Ishikawa (cell line): ENCODE measurements at regions not wholly inside any gene's neighbourhood (a gene's known extent, or its start where the extent isn't known, plus 50 kb on each side); places are given as distances from the start of the nearest gene placed in this dataset.

Experiments used
- CEBPB ChIP-seq: IDR thresholded peaks from 2 replicates; pipeline ENCODE4 v1.6.1; 2012
- CREB1 ChIP-seq: IDR thresholded peaks from 2 replicates; pipeline ENCODE4 v1.6.1; 2012; ENCODE audit warnings: low read depth
- EGR1 ChIP-seq: IDR thresholded peaks from 2 replicates; pipeline ENCODE4 v1.6.1; 2012
- EP300 ChIP-seq: IDR thresholded peaks from 2 replicates; pipeline ENCODE4 v1.6.1; 2012; ENCODE audit warnings: borderline replicate concordance
- FOXM1 ChIP-seq: IDR thresholded peaks from 2 replicates; pipeline ENCODE4 v1.6.1; 2012; ENCODE audit warnings: low read depth, borderline replicate concordance
- MAX ChIP-seq: IDR thresholded peaks from 2 replicates; pipeline ENCODE4 v1.6.1; 2012
- NFIC ChIP-seq: IDR thresholded peaks from 2 replicates; pipeline ENCODE4 v1.6.1; 2012
- RAD21 ChIP-seq: IDR thresholded peaks from 2 replicates; pipeline ENCODE4 v1.6.1; 2012; ENCODE audit warnings: low read depth
- TAF1 ChIP-seq: IDR thresholded peaks from 2 replicates; pipeline ENCODE4 v1.6.1; 2012; ENCODE audit warnings: low read depth, mild to moderate bottlenecking
- TCF12 ChIP-seq: IDR thresholded peaks from 2 replicates; pipeline ENCODE4 v1.6.1; 2012; ENCODE audit warnings: low read depth
- TEAD4 ChIP-seq: IDR thresholded peaks from 2 replicates; pipeline ENCODE4 v1.6.1; 2012
- YY1 ChIP-seq: IDR thresholded peaks from 2 replicates; pipeline ENCODE4 v1.6.1; 2012; ENCODE audit warnings: low read depth
- ZBTB7A ChIP-seq: IDR thresholded peaks from 2 replicates; pipeline ENCODE4 v1.6.1; 2012; ENCODE audit warnings: low read depth
- TF ChIP-seq, protein P1 (sequence below): IDR thresholded peaks from 2 replicates; pipeline ENCODE4 v1.6.1; 2012
- TF ChIP-seq, protein P2 (sequence below): IDR thresholded peaks from 2 replicates; pipeline ENCODE4 v1.6.1; 2012; ENCODE audit warnings: low read depth, mild to moderate bottlenecking

DNA sequence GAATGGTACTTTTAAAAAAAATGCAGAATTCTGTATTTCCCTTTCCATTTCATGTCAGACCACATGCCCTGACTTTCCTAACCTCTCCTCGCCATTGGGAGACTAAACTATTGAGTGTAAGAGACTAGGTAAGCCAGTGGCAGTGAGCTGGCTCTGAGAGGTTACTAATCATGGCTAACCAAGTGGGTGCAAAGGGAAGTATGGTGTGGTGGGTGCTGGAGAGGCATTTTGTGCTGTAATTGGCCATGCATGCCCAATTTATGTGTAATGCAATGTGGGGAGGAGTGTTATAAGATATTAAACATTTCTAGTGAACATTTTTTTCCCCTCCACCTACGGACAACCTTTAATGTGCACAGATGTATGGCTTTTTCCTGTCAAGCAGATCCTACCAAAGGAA, 190.1 kb downstream of the LMO4 start:
- TF ChIP-seq, protein P1, sequence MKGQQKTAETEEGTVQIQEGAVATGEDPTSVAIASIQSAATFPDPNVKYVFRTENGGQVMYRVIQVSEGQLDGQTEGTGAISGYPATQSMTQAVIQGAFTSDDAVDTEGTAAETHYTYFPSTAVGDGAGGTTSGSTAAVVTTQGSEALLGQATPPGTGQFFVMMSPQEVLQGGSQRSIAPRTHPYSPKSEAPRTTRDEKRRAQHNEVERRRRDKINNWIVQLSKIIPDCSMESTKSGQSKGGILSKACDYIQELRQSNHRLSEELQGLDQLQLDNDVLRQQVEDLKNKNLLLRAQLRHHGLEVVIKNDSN, result no peak
- TF ChIP-seq MAX (no peak), EGR1 (no peak)

DNA sequence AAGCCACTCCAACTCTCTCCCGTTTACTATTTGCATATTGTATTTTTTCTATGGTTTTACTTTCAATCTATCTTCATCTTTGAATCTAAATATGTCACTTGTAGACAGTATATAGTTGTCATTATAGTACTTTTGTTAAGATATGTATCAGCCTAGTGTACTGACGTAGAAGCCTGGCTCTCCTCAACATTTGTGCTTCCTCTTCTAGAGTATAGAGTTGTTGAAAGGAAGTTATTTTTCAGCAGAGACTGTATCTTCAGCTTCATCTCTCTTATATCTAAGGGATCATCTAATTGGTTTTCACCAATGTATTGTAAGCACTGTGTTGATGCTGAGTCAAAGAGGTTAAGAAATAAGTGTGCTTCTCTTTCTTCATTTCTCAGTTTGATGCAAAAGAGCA, 192.8 kb downstream of the LMO4 start:
- TF ChIP-seq NFIC (no peak), TEAD4 (no peak), ZBTB7A (no peak), EGR1 (no peak), EP300 (no peak), RAD21 (no peak), FOXM1 (no peak), CEBPB (no peak), CREB1 (no peak)
- TF ChIP-seq, protein P1, result no peak
- TF ChIP-seq, protein P2, sequence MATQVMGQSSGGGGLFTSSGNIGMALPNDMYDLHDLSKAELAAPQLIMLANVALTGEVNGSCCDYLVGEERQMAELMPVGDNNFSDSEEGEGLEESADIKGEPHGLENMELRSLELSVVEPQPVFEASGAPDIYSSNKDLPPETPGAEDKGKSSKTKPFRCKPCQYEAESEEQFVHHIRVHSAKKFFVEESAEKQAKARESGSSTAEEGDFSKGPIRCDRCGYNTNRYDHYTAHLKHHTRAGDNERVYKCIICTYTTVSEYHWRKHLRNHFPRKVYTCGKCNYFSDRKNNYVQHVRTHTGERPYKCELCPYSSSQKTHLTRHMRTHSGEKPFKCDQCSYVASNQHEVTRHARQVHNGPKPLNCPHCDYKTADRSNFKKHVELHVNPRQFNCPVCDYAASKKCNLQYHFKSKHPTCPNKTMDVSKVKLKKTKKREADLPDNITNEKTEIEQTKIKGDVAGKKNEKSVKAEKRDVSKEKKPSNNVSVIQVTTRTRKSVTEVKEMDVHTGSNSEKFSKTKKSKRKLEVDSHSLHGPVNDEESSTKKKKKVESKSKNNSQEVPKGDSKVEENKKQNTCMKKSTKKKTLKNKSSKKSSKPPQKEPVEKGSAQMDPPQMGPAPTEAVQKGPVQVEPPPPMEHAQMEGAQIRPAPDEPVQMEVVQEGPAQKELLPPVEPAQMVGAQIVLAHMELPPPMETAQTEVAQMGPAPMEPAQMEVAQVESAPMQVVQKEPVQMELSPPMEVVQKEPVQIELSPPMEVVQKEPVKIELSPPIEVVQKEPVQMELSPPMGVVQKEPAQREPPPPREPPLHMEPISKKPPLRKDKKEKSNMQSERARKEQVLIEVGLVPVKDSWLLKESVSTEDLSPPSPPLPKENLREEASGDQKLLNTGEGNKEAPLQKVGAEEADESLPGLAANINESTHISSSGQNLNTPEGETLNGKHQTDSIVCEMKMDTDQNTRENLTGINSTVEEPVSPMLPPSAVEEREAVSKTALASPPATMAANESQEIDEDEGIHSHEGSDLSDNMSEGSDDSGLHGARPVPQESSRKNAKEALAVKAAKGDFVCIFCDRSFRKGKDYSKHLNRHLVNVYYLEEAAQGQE, result no peak

DNA sequence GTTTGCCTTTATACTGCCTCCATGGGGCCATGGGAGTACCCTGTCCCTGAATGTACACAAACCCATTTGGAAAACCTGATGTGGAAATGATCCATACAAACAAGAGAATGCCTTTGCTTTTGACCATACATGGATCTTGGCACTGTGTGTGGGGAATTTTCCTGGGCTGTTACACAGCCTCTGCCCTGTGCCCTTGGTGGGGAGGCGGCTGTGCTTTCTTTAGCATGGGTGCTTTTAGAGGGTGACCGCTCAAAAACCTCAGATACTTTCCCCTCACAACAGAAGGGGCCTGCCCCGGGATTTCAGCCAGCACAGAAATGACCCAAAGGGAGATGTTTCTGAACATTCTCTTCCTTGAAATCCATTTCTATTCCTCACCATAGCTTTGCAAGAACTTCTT, 194.8 kb downstream of the LMO4 start:
- TF ChIP-seq EP300 (no peak), TCF12 (no peak), YY1 (no peak), TEAD4 (no peak), EGR1 (no peak), FOXM1 (no peak), TAF1 (no peak)
- TF ChIP-seq, protein P2, result no peak
- TF ChIP-seq, protein P1, result no peak

DNA sequence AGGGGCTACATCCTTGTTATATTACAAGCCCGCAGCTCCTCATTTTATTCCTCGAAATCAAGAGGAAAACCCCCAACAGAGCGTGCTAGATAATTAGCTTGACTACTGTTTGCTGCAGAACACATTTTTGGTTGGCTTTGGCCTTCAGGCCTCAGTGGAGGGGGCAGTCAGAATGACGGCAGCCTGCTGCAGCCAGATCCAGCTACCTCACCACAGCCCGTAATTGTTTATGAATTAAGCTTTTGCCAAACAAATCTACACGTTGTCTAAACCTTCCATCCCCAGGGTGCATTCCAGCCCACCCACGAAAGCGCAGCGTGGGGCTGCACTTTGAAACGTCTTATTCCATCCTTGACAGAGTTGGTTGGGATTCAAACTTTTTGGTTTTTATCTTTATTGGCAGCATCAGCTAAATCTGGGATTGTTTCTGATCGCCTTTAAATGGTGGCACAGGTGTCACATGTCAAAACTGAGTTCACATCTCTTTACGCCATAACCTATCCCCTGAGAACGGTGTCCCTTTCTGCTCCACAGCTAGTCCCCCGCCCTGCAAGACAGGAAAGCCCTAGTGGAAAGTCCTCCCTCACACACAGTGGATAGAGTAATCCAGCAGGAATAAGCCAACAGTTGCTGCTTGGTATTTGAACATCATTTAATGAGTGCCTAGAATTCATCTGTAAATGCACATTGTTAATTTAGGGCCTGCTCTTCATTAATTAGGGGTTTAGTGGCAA, 195.5 kb downstream of the LMO4 start:
- TF ChIP-seq CREB1, result no peak
- TF ChIP-seq EP300, result no peak
- TF ChIP-seq TEAD4, result no peak
- TF ChIP-seq MAX, result no peak
- TF ChIP-seq CEBPB, result no peak
- TF ChIP-seq RAD21, result no peak
- no peak for TF ChIP-seq EGR1
- no peak for TF ChIP-seq FOXM1
- TF ChIP-seq, protein P1, result no peak
- TF ChIP-seq, protein P2, result no peak
